H9 (cell line): ENCODE measurements at regions not wholly inside any gene's neighbourhood (a gene's known extent, or its start where the extent isn't known, plus 50 kb on each side); places are given as distances from the start of the nearest gene placed in this dataset.

Source experiments
- DNase-seq: peaks from one replicate; pipeline ENCODE4 v3.0.0-alpha.2; 2017
- H2AFZ ChIP-seq: one replicate; pipeline ENCODE4 v1.6.1; 2013; ENCODE audit warnings: mild to moderate bottlenecking, low read length, control low read depth, moderate library complexity
- H2AK5ac ChIP-seq: 2 replicates; pipeline ENCODE4 v1.6.1; 2013; ENCODE audit warnings: low read length, control low read depth, mixed read lengths; ENCODE audit not compliant: insufficient read length
- H2BK120ac ChIP-seq: one replicate; pipeline ENCODE4 v1.6.1; 2013; ENCODE audit warnings: low read depth, mild to moderate bottlenecking, low read length, control low read depth, inconsistent platforms; ENCODE audit not compliant: poor library complexity, severe bottlenecking
- H2BK12ac ChIP-seq: 2 replicates; pipeline ENCODE4 v1.6.1; 2013; ENCODE audit warnings: low read length, control low read depth, mixed read lengths, low read depth; ENCODE audit not compliant: insufficient read length
- H2BK15ac ChIP-seq: 2 replicates; pipeline ENCODE4 v1.6.1; 2013; ENCODE audit warnings: low read depth, low read length, control low read depth
- H2BK20ac ChIP-seq: one replicate; pipeline ENCODE4 v1.6.1; 2013; ENCODE audit warnings: low read depth, mild to moderate bottlenecking, low read length, control low read depth, inconsistent platforms; ENCODE audit not compliant: poor library complexity, severe bottlenecking
- H2BK5ac ChIP-seq: 2 replicates; pipeline ENCODE4 v1.6.1; 2013; ENCODE audit warnings: low read length, control low read depth, mixed read lengths; ENCODE audit not compliant: insufficient read length
- H3K14ac ChIP-seq: 2 replicates; pipeline ENCODE4 v1.6.1; 2013; ENCODE audit warnings: low read length, control low read depth; ENCODE audit not compliant: insufficient read depth
- H3K18ac ChIP-seq: 2 replicates; pipeline ENCODE4 v1.6.1; 2013; ENCODE audit warnings: low read depth, mild to moderate bottlenecking, mixed read lengths, low read length, control low read depth; ENCODE audit not compliant: insufficient read length
- H3K23ac ChIP-seq: 2 replicates; pipeline ENCODE4 v1.6.1; 2013; ENCODE audit warnings: low read length, control low read depth, mixed read lengths, low read depth; ENCODE audit not compliant: insufficient read length
- H3K23me2 ChIP-seq: 2 replicates; pipeline ENCODE4 v1.6.1; 2013; ENCODE audit warnings: low read depth, mild to moderate bottlenecking, mixed read lengths, low read length, control low read depth; ENCODE audit not compliant: insufficient read length, poor library complexity, severe bottlenecking
- H3K27ac ChIP-seq: 2 replicates; pipeline ENCODE4 v1.5.1; 2013; ENCODE audit warnings: low read length, control low read depth, mixed read lengths, low read depth; ENCODE audit not compliant: insufficient read length
- H3K27me3 ChIP-seq: 2 replicates; pipeline ENCODE4 v1.6.1; 2013; ENCODE audit warnings: low read length, control low read depth, inconsistent platforms; ENCODE audit not compliant: insufficient read depth
- H3K4ac ChIP-seq: 2 replicates; pipeline ENCODE4 v1.6.1; 2013; ENCODE audit warnings: low read depth, mild to moderate bottlenecking, control low read depth, inconsistent platforms, low read length, moderate library complexity
- H3K4me1 ChIP-seq: 2 replicates; pipeline ENCODE4 v1.6.1; 2013; ENCODE audit warnings: low read length, control low read depth, inconsistent platforms; ENCODE audit not compliant: insufficient read depth
- H3K4me2 ChIP-seq: 2 replicates; pipeline ENCODE4 v1.6.1; 2013; ENCODE audit warnings: low read length, control low read depth, mixed read lengths; ENCODE audit not compliant: insufficient read length, insufficient read depth
- H3K56ac ChIP-seq: 2 replicates; pipeline ENCODE4 v1.6.1; 2013; ENCODE audit warnings: low read depth, mild to moderate bottlenecking, mixed read lengths, low read length, control low read depth; ENCODE audit not compliant: insufficient read length
- H3K79me1 ChIP-seq: 2 replicates; pipeline ENCODE4 v1.6.1; 2013; ENCODE audit warnings: low read depth, mild to moderate bottlenecking, moderate library complexity, low read length, control low read depth, inconsistent platforms; ENCODE audit not compliant: insufficient read depth, poor library complexity, severe bottlenecking
- H3K79me2 ChIP-seq: 2 replicates; pipeline ENCODE4 v1.6.1; 2013; ENCODE audit warnings: low read length, control low read depth, inconsistent platforms; ENCODE audit not compliant: insufficient read depth
- H3K9ac ChIP-seq: 2 replicates; pipeline ENCODE4 v1.6.1; 2013; ENCODE audit warnings: low read length, control low read depth, mixed read lengths; ENCODE audit not compliant: insufficient read length; ENCODE audit errors: extremely low read depth
- H3K9me3 ChIP-seq: one replicate; pipeline ENCODE4 v1.6.1; 2013; ENCODE audit warnings: low read depth, low read length, inconsistent platforms; ENCODE audit not compliant: control insufficient read depth
- H3T11ph ChIP-seq: one replicate; pipeline ENCODE4 v1.6.1; 2013; ENCODE audit warnings: mild to moderate bottlenecking, low read length, control low read depth, inconsistent platforms
- H4K20me1 ChIP-seq: one replicate; pipeline ENCODE4 v1.6.1; 2013; ENCODE audit not compliant: control insufficient read depth, insufficient read length, insufficient read depth
- H4K5ac ChIP-seq: 2 replicates; pipeline ENCODE4 v1.6.1; 2013; ENCODE audit warnings: low read depth, mild to moderate bottlenecking, mixed read lengths, low read length, control low read depth; ENCODE audit not compliant: insufficient read length
- H4K8ac ChIP-seq: replicated peaks from 2 replicates; pipeline ENCODE4 v1.6.1; 2013; ENCODE audit warnings: low read length, control low read depth, mixed read lengths, low read depth; ENCODE audit not compliant: insufficient read length
- H4K91ac ChIP-seq: 2 replicates; pipeline ENCODE4 v1.6.1; 2013; ENCODE audit warnings: low read depth, mild to moderate bottlenecking, moderate library complexity, mixed read lengths, low read length, control low read depth; ENCODE audit not compliant: insufficient read length
- H3K27ac Mint-ChIP-seq, 3 experiments: 2 replicates in 2 of 3; 3 replicates in 1 of 3; pipeline ENCODE4 v1.8.0; 2020 to 2021; ENCODE audit warnings: mixed read lengths in 3 of 3, mild to moderate bottlenecking in 1 of 3, moderate library complexity in 1 of 3
- H3K27me3 Mint-ChIP-seq: 2 replicates; pipeline ENCODE4 v1.8.0; 2021; ENCODE audit warnings: low read depth, mild to moderate bottlenecking, moderate library complexity, mixed read lengths
- H3K36me3 Mint-ChIP-seq, 3 experiments: 2 replicates in 2 of 3; 3 replicates in 1 of 3; pipeline ENCODE4 v1.8.0; 2020 to 2021; ENCODE audit warnings: low read depth in 3 of 3, mixed read lengths in 3 of 3; ENCODE audit not compliant: insufficient read depth in 1 of 3
- H3K4me1 Mint-ChIP-seq, 2 experiments: 2 replicates each; pipeline ENCODE4 v1.8.0; 2020; ENCODE audit warnings: mixed read lengths in 2 of 2
- H3K4me3 Mint-ChIP-seq, 2 experiments: 2 replicates in 1 of 2; 3 replicates in 1 of 2; pipeline ENCODE4 v1.8.0; 2020 to 2021; ENCODE audit warnings: mild to moderate bottlenecking in 2 of 2, mixed read lengths in 2 of 2, moderate library complexity in 1 of 2
- H3K9me3 Mint-ChIP-seq, 2 experiments: 2 replicates in 1 of 2; 3 replicates in 1 of 2; pipeline ENCODE4 v1.8.0; 2020; ENCODE audit warnings: mild to moderate bottlenecking in 2 of 2, mixed read lengths in 2 of 2, moderate library complexity in 1 of 2
- CTCF ChIP-seq: fragments of 200-600 bp; sonication (generic); conservative IDR thresholded peaks from 3 replicates; pipeline ENCODE4 v1.8.0; 2021; ENCODE audit warnings: antibody characterized with exemption, mild to moderate bottlenecking
- WGBS: extraction: QIAGEN DNeasy Blood & Tissue Kit; methylation state at CpG from one replicate; pipeline ENCODE4 v1.1.7; 2013; ENCODE audit warnings: missing lambda C conversion rate, low lambda C conversion rate, mixed read lengths; ENCODE audit not compliant: insufficient read length; ENCODE audit errors: extremely low coverage; 5-methylcytosine and 5-hydroxymethylcytosine counted together

GRCh38 chr15:39144613-39145499 is 436.0 kb upstream of the THBS1 start:
- no peak overlapping the region for H2BK5ac ChIP-seq

More at GRCh38 chr15:39144613-39145499, 436.0 kb upstream of the THBS1 start:
- Mint-ChIP-seq H3K27ac (no peak overlapping the region; a peak in 1 of 7 replicates), H3K36me3 (no peaks in the 10 kb centered on the region), H3K9me3 (no peaks in the 10 kb centered on the region), H3K4me3 (no peak overlapping the region), H3K4me1 (peaks cover 0 to 3% of the 10 kb centered on the region in 2 experiments; a peak in 1 of 4 replicates), H3K27me3 (no peaks in the 10 kb centered on the region)
- Histone ChIP-seq H4K5ac (no peak overlapping the region), H3K23ac (no peak overlapping the region), H3K56ac (no peak overlapping the region), H3K9ac (no peak overlapping the region), H3K4me2 (no peak overlapping the region), H4K8ac (no peak overlapping the region), H3K9me3 (no peaks in the 10 kb centered on the region), H3K79me1 (no peaks in the 10 kb centered on the region), H2BK120ac (no peak overlapping the region), H2BK12ac (no peak overlapping the region), H3K14ac (no peak overlapping the region), H3T11ph (no peak overlapping the region), H2AK5ac (no peak overlapping the region), H4K20me1 (no peaks in the 10 kb centered on the region), H3K4me1 (no peaks in the 10 kb centered on the region), H3K27ac (no peak overlapping the region), H3K23me2 (no peaks in the 10 kb centered on the region), H3K4ac (no peak overlapping the region), H2BK20ac (no peak overlapping the region), H3K18ac (no peak overlapping the region), H2BK15ac (no peak overlapping the region), H3K79me2 (no peaks in the 10 kb centered on the region), H4K91ac (no peak overlapping the region), H2AFZ (no peak overlapping the region), H3K27me3 (no peaks in the 10 kb centered on the region)
- WGBS = no CpG with 5 or more reads among the region's 2 CpGs
- DNase-seq = no peak
- TF ChIP-seq CTCF = no peak
